ENCODE measurements at regions not wholly inside any gene's neighbourhood (a gene's known extent, or its start where the extent isn't known, plus 50 kb on each side); places are given as distances from the start of the nearest gene placed in this dataset.

GRCh38 chr15:69574506-69574905 lies 121.9 kb downstream of the RPLP1 start:
- DNase-seq (ENCODE audit: extremely low read depth, low read depth, low spot score), result no peak

DNA sequence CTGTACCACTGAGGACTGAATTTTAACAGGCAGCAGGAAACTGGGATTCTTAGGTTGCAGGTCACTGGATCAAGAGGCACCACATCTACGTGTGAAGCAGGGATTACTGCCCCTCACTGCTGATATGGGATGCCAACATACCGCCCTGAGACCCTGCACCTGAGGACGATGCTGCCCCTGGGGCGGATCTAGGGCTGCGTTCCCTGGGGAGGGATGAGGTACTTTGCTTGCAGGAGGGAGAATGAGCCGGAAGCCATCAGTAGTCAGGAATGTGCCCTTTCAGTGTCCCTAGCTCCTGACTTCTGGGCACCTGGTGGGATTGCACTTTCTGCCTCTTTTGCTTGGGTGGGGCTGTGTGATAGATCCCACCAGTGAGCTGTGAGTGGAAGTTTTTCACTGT lies 122.8 kb downstream of the RPLP1 start:
- DNase-seq (ENCODE audit: extremely low read depth, low read depth, low spot score), result no peak

- DNase-seq (ENCODE audit: extremely low read depth, low read depth, low spot score), result no peak
Observed at GRCh38 chr15:69576035-69576526, 123.5 kb downstream of the RPLP1 start.

GRCh38 chr15:69576948-69577351 lies 124.3 kb downstream of the RPLP1 start:
- DNase-seq (ENCODE audit: extremely low read depth, low read depth, low spot score), result no peak

- DNase-seq (ENCODE audit: extremely low read depth, low read depth, low spot score), result no peak
Observed at GRCh38 chr15:69577397-69577796, 124.8 kb downstream of the RPLP1 start.

DNA sequence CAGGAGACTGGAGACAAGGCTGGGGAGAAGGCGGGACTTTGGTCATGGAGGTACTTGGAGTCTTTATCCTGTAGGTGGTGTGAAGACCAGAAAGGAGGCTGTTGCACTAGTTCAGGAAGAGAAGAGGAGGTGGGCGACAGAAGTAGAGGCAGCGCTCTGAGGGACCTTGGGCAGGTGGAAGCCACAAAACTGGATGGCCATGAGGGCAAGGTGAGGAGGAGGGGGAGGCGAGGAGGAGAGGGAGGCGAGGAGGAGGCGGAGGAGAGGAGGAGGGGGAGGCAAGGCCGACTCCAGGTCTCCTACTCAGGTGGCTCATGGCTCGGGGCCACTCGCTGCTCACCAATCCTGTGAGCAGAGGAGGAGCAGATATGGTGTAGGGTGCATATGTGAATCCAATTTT lies 125.6 kb downstream of the RPLP1 start:
- no peak for DNase-seq (ENCODE audit: extremely low read depth, low read depth, low spot score)

DNA sequence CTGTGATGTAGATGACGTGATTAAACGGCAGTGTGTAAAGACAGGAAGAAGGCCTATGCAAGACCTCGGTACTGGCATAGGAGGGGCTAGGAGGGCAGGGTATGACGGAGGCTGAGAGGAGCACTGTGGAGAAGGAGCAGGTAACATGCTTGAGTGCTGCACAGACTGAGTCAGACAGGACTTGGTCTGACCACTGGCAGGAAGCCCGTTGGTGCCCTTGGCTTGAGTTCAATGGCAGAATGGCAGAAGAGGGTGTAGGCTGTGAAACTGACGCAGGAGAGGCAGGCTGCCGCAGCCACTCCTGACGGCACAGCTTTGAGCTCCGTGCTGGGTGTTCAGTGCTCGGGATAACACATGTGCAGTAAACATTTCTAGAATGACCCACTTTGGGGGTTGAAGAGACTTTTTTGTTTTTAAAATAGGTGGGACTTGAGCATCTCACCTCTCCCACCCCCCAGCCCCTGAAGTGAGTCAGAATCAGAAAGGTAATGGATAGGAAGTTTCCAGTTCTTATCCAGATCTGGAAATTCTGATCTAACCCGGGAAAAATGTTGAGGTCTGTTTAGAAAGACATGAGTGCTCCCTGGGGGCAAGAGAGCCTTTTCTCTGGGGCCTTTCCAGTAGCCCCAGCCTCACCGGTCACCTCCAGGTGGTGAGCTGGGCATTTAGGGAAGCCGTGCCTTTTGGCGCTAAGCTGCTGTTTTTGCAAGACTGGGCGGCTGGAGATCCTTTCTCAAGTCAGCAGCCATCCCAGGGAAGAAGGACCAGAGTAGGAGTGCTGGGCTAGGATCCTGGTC lies 126.4 kb downstream of the RPLP1 start:
- DNase-seq (ENCODE audit: extremely low read depth, low read depth, low spot score), result no peak

DNA sequence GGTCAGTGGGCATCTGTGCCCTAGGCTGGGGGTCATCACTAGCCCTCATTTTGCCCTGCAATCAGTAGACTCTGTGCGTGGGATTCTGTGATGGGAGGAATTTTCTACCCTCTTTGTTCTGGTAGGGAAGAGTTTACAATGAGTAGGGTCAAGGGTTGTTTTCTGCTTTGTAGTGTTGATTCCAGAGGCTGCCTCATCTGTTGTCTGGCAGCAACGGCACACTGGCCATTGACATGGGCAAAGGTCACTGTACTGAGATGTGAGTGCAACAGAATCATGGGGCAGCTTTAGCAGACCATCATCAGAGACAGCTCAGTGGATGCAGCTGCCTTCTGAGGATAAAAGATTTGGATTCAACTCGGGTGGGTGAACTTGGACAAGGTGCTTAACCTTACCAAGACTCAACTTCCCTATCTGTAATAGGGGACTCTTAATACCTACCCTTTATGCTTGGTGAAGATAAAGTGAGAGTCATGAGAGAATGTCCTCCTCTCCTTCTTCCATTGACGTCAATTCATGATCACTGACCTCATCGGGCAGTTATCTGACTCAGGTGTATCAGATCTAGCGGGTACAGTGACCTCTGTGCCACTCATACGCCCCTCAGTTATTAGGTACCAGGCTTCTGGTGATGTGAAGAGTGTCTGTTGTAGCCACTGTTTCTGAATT lies 127.5 kb downstream of the RPLP1 start:
- no peak for DNase-seq (ENCODE audit: extremely low read depth, low read depth, low spot score)

GRCh38 chr15:69583626-69584025 lies 131.0 kb downstream of the RPLP1 start:
- no peak for DNase-seq (ENCODE audit: extremely low read depth, low read depth, low spot score)

DNA sequence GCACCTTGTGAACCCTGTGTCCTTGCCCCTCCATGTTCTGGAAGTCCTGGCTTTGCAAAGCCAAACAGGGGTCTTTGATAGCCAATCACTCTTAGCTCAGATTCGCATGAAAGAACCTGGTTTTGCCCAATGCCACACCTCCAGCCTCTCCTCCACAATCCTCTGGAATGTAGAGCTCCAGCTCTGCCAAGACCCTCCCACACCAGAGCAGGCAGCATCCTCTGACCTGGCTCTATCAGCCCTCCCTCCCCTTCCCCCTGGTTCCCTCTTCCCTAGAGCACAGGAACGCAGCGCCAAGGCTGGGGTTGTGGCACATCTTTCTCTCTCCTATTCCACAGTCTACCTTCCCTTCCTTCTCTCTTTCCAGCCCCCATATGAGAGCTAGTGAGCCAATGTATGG lies 133.3 kb downstream of the RPLP1 start:
- no peak for DNase-seq (ENCODE audit: extremely low read depth, low read depth, low spot score)

DNA sequence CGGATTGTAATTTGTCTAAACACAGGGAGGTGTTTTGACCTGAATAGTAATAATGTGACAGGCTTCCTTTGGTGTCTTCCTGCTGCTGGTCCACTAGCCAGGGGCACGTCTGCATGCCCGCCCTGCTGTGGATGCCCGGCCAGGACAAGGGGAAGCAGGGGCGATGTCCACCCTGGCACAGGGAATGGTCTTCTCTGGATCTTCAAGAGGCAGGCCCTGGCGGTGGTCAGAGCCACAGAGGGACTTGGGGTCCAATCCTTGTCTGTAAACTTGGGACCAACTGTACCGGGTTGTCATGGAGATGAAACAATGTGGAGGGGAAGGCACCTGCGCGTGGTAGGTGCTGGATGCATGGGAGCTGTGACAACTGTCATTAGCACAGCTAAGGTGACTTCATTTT lies 134.1 kb downstream of the RPLP1 start:
- DNase-seq (ENCODE audit: extremely low read depth, low read depth, low spot score), result no peak

DNA sequence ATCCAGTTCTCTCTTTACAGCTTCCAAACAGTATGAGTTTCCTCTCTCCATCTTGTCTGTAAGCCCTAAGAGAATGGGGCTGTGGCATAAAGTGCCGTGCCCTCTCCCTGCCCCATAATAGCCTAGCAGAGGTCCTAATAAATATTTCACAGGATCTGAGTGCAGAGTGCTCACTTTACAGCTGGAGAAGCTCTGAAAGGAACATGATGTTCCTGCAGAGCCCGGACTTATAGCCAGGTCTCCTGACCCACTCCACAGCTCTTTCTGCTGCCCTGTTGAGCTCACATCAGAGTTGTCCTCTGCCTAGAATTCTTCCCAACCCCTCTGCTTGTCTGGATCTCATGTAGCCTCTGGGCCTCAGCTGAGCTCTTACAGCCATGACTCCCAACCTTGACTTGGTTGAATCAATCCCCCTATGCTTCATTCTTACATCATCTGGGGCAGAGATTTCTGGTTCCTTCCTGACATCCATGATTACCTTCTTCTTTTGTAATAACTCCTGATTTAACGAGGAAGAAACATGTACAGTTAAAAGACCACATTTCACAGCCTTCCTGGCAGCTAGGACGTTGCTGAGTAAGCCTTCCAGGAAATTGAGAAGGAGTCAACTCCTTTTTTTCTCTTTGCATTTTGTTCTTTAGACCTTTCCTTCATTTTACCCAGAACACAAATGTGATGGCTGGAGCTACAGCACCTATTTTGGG lies 135.3 kb downstream of the RPLP1 start:
- DNase-seq (ENCODE audit: extremely low read depth, low read depth, low spot score), result no peak

DNA sequence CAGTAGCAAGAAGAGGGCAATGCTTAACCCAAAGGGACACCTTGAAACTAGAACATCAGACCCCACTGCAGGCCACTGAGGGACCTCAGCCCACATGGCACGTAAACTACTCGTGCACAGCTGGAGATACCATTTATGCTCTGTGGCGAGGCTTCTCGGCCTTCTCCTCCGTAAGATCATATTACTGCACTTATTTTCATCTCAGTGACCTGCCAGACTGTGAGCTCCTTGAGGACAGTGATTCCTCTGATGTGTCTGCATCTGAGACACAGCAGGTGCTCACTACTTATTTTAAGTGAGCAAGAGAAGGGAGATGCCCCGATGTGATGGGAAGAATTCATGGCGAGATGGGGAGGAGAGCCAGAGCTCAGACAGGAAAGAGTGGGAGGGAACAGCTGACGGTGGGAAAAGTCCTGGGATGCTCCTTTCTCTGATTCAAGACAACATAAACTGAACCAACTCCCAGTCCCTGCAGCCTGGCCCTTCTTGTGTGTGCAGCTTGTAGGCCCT lies 137.6 kb downstream of the RPLP1 start:
- DNase-seq (ENCODE audit: extremely low read depth, low read depth, low spot score), result no peak

GRCh38 chr15:69590932-69591524 lies 138.4 kb downstream of the RPLP1 start:
- DNase-seq (ENCODE audit: extremely low read depth, low read depth, low spot score), result no peak

GRCh38 chr15:69591905-69592508 lies 139.4 kb downstream of the RPLP1 start:
- no peak for DNase-seq (ENCODE audit: extremely low read depth, low read depth, low spot score)

DNA sequence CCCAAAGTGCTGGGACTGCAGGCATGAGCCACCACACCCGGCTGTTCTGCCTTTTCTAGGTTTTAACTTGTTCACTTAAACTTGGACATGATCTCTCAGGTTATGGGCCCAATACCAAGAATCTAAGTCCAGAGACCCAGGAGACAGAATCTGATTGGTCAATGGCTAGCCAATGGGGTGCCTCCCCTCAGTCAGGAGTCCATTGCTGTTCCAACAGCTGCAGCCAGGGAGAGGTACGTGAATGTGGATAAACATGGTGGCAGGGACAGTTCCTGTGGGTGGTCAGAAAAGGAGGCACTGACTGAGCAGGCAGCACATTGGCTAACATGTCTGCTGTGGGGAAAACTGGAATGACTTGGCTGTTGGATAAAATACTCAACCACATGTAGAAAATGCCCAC lies 140.3 kb downstream of the RPLP1 start:
- DNase-seq (ENCODE audit: extremely low read depth, low read depth, low spot score), result no peak

DNA sequence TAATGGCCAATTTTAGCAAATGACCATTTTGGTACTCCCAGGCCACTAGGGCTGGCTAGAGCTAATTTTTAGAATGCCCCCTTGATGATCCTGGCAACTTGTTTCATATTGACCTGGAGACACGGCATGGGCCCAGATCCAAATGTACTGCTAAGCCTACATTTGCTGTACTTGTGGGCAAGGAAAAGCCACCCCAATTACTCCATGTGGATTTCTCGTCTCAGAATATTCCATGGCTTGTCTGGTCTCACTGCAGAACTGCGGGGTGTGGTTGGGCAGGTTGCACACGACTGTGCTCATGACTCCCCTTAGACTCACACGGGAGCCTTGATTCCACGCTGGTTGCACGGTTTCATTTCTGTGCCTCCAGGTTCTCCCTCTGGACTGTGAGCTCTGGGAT lies 140.9 kb downstream of the RPLP1 start:
- DNase-seq (ENCODE audit: extremely low read depth, low read depth, low spot score), result no peak

DNA sequence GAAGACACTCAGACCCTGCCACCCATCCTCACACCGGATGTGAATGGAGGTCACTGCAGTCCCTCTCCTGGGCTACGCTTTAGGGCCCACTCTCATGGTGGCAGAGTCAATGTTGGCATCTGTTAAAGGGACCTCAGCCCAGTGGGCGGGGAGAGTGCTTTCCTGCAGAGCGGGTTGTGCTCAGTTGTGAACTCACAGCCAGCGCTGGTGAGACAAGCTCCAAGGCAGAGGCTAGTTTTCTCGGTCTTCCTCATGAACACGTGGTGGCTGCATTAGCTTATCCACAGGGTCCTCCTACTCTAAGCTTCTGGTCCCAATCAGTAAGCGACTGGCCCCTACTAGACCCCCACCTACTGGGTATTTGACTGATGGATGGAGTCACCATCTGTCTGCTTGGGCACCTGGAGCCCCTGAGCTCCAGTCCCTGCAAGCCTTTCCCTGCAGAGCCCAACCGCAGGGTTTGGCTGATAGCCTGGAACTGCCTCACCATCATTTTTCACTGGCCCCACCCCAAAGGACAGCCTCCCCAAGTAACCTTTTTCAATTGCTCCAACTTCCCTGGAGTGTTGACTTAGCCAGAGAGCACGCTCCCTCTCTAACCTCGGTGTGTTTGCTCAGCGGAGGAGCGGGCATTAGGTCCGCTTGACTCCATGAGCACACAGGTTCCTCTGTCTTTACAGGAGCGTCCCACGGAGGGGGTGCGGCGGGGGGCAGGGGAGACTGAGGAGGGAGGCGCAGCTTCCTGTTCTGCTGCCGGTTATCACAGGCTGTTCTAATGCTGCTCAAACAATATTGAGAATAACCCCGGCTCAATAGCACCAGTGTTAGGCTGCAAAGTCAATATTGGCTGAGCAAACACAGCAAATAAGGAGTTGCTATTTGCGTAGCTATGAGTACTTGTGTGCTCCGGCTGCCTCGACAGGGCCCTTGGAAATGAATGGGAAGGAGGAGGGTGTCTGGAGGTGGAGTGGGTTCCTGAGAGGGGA lies 141.7 kb downstream of the RPLP1 start:
- no peak for DNase-seq (ENCODE audit: extremely low read depth, low read depth, low spot score)

GRCh38 chr15:69595009-69595791 lies 142.6 kb downstream of the RPLP1 start:
- DNase-seq (ENCODE audit: extremely low read depth, low read depth, low spot score), result no peak
